ENCODE measurements at regions not wholly inside any gene's neighbourhood (a gene's known extent, or its start where the extent isn't known, plus 50 kb on each side); places are given as distances from the start of the nearest gene placed in this dataset.

DNA sequence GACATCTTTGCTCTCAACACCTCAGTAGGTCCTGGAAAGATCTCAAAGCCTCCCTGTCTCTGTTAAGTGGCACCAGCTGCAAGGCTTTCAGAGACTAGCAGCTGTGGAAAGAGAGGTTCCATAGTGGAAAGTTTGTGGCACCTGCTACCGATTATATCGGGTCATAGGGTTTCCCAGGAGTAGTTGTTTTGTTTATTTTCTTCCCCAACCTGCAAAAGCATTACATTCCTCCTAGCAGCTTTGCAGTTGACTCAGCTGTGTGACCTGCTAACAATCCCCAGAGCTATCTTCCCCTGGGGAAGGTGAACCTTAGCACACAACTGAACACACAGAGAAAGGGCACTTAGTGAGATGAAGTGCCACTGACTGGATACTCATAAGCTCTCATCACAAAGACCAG, 598.9 kb upstream of the GRM7 start:
- no peak for DNase-seq (ENCODE audit: low spot score)
- WGBS: 71% methylated on average over 2 of the region's 2 CpGs
- intact Hi-C loops (cut with DNase I): no loop called here

DNA sequence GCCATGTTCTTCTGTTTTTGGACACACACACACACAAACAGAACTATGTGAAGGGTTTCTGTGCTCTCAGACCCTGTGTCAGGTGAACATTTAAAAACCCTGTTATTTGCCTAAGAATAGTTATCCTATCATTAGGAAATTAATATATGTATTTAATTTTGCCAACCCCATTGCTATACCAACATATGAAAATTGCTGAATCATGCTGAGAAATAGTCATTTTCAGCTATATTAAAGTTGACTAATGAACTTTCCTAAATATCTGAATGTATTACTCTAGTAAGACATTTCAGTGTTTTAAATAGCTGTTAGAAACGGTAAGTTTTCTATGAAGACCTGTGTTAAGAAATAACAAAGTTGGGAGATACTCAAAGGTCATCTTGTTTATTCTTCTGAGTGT, 596.9 kb upstream of the GRM7 start:
- WGBS: 93% methylated on average over 1 of the region's 1 CpG
- H3K4me3 ChIP-seq: no peak overlapping the region
- intact Hi-C loops (cut with DNase I): no loop called here
- DNase-seq (ENCODE audit: low spot score): no peak
- H3K27me3 ChIP-seq (replicated peaks; ENCODE audit: insufficient read depth): no peaks in the 10 kb centered on the region
- H3K4me1 ChIP-seq (replicated peaks): no peaks in the 10 kb centered on the region
- H3K27ac ChIP-seq: no peak overlapping the region
- no peaks in the 10 kb centered on the region for H3K36me3 ChIP-seq
- TF ChIP-seq POLR2AphosphoS5 (IDR thresholded peaks at IDR 0.05): no peak
- TF ChIP-seq, protein P1, sequence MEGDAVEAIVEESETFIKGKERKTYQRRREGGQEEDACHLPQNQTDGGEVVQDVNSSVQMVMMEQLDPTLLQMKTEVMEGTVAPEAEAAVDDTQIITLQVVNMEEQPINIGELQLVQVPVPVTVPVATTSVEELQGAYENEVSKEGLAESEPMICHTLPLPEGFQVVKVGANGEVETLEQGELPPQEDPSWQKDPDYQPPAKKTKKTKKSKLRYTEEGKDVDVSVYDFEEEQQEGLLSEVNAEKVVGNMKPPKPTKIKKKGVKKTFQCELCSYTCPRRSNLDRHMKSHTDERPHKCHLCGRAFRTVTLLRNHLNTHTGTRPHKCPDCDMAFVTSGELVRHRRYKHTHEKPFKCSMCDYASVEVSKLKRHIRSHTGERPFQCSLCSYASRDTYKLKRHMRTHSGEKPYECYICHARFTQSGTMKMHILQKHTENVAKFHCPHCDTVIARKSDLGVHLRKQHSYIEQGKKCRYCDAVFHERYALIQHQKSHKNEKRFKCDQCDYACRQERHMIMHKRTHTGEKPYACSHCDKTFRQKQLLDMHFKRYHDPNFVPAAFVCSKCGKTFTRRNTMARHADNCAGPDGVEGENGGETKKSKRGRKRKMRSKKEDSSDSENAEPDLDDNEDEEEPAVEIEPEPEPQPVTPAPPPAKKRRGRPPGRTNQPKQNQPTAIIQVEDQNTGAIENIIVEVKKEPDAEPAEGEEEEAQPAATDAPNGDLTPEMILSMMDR (IDR thresholded peaks at IDR 0.05): no peak
- no peak for TF ChIP-seq POLR2A (IDR thresholded peaks at IDR 0.05)
- H3K9me3 ChIP-seq: no peaks in the 10 kb centered on the region

More for the DNA sequence above, 598.9 kb upstream of the GRM7 start:
- Histone ChIP-seq H3K9me3 (no peaks in the 10 kb centered on the region), H3K27me3 (replicated peaks; ENCODE audit: insufficient read depth) (no peaks in the 10 kb centered on the region), H3K4me1 (replicated peaks) (no peaks in the 10 kb centered on the region), H3K36me3 (no peaks in the 10 kb centered on the region), H3K27ac (no peak overlapping the region), H3K4me3 (no peak overlapping the region)
- TF ChIP-seq, protein P1 (IDR thresholded peaks at IDR 0.05): no peak
- TF ChIP-seq POLR2AphosphoS5 (IDR thresholded peaks at IDR 0.05) (no peak), POLR2A (IDR thresholded peaks at IDR 0.05) (no peak)

DNA sequence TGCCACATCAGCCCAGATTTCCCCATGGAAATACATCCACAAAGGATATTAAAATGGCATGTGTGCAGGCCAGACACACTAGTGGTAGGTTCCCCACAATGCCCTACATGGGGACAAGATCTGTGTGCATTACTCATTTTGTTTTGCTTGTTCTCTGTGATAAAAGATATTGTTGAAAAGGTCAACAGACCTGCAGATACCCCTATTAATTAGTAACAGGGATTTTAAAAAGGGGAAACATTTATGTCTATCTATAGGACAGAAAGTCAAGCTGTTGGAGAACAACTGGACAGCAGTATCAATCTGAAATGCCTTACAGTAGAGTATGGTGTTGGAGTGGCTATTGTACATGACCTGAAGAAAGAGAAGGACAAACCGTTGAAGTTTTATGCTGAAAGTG, 596.0 kb upstream of the GRM7 start:
- DNase-seq (ENCODE audit: low spot score): no peak
- no peaks in the 10 kb centered on the region for H3K27me3 ChIP-seq (replicated peaks; ENCODE audit: insufficient read depth)
- TF ChIP-seq, protein P1 (IDR thresholded peaks at IDR 0.05): no peak
- no peak for TF ChIP-seq POLR2AphosphoS5 (IDR thresholded peaks at IDR 0.05)
- TF ChIP-seq POLR2A (IDR thresholded peaks at IDR 0.05): no peak
- whole genome bisulfite sequencing: 79% methylated on average over 1 of the region's 1 CpG
- H3K4me3 ChIP-seq: no peak overlapping the region
- H3K27ac ChIP-seq: no peak overlapping the region
- H3K4me1 ChIP-seq (replicated peaks): no peaks in the 10 kb centered on the region
- no peaks in the 10 kb centered on the region for H3K9me3 ChIP-seq
- intact Hi-C loops (cut with DNase I): no loop called here
- no peaks in the 10 kb centered on the region for H3K36me3 ChIP-seq

DNA sequence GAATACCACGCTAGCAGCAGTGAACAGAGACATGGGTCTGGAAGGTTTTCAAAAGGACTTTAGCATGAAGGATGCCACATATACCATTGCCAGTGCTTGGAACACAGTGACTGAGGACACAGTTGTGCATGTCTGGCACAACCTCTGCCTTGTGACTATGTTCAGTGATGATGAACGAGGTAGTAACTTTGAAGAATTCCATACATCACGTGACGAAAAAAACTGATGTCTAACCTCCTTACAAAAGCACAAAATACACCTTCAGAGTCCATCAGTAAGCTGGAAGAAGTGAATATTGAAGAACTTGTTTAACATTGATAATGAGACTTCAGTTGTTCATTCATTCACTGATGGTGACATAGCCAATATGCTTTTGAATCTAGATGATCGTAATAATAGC, 594.8 kb upstream of the GRM7 start:
- no peaks in the 10 kb centered on the region for H3K27me3 ChIP-seq (replicated peaks; ENCODE audit: insufficient read depth)
- 78% methylated on average over 5 of the region's 5 CpGs for WGBS
- no peaks in the 10 kb centered on the region for H3K9me3 ChIP-seq
- TF ChIP-seq POLR2A (IDR thresholded peaks at IDR 0.05): no peak
- TF ChIP-seq, protein P1 (IDR thresholded peaks at IDR 0.05): no peak
- no peak for TF ChIP-seq POLR2AphosphoS5 (IDR thresholded peaks at IDR 0.05)
- H3K4me3 ChIP-seq: no peak overlapping the region
- intact Hi-C loops (cut with DNase I): no loop called here
- no peak for DNase-seq (ENCODE audit: low spot score)
- no peaks in the 10 kb centered on the region for H3K4me1 ChIP-seq (replicated peaks)
- no peaks in the 10 kb centered on the region for H3K36me3 ChIP-seq
- no peak overlapping the region for H3K27ac ChIP-seq

DNA sequence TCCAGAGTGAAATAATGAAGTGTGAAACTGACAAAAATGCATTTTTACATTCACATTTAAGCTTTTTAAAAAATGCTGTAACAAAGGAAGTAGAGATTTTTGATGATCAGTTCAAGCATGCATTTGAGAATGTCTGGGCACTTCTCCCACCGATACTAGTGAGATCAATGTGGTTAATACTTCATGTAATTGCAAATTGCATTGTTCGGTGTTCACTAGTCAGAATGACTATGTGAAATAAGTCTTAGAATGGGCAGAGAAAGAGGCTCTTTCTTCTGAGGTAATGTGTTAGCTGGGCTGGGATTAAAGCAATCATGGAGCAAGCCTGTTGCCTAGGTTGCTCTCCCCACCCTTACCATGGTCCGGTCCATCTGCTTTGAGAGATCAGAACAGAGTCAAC, 587.0 kb upstream of the GRM7 start:
- Histone ChIP-seq H3K27ac (no peak overlapping the region), H3K36me3 (no peaks in the 10 kb centered on the region), H3K4me1 (replicated peaks) (no peaks in the 10 kb centered on the region), H3K9me3 (no peaks in the 10 kb centered on the region), H3K4me3 (no peak overlapping the region), H3K27me3 (replicated peaks; ENCODE audit: insufficient read depth) (no peaks in the 10 kb centered on the region)
- WGBS: 95% methylated on average over 3 of the region's 3 CpGs
- TF ChIP-seq, protein P1 (IDR thresholded peaks at IDR 0.05): no peak
- TF ChIP-seq POLR2A (IDR thresholded peaks at IDR 0.05) (no peak), POLR2AphosphoS5 (IDR thresholded peaks at IDR 0.05) (no peak)
- no peak for DNase-seq (ENCODE audit: low spot score)
- intact Hi-C loops (cut with DNase I): no loop called here

All from prostate gland (tissue), 2 donors.